MM.1S (cell line): ENCODE measurements at regions not wholly inside any gene's neighbourhood (a gene's known extent, or its start where the extent isn't known, plus 50 kb on each side); places are given as distances from the start of the nearest gene placed in this dataset.

ENCODE experiments used
- CTCF ChIP-seq: fragments of 300-600 bp; sonication (generic); IDR thresholded peaks from 2 replicates; pipeline ENCODE4 v1.5.1; 2016; ENCODE audit warnings: antibody characterized with exemption, low read length, mixed read lengths
- EZH2 ChIP-seq: fragments of 300-600 bp; sonication (generic); optimal IDR thresholded peaks from 2 replicates; pipeline ENCODE3; 2017; ENCODE audit warnings: low read depth, mild to moderate bottlenecking, antibody characterized with exemption, low read length, mixed read lengths
- EZH2phosphoT487 ChIP-seq: fragments of 300-600 bp; sonication (generic); IDR thresholded peaks from 2 replicates; pipeline ENCODE4 v1.6.1; 2018; ENCODE audit warnings: antibody characterized with exemption, low read length

DNA sequence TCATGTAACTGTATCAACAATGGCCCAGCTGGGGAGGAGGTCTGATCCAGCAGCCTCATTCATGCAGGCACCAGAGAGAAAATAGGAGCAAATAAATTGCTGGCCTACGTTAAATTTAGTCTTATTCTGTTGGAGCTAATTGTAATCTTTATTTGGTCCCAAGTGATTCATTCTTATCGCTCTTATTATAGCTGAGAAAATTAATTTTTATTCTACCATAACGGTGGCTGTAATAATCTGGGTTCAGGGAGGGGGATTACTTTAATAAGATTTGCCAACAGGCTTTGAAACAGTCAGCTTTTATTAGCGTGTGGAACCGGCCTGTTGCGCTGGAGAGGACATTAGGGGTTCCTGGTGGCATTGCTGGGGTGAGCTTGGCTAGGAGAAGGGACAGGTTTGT, 254.9 kb downstream of the AACS start:
- TF ChIP-seq CTCF: no peak
- TF ChIP-seq EZH2phosphoT487: no peak
- no peak for TF ChIP-seq EZH2
